Erythroblast (primary cell): ENCODE measurements at regions not wholly inside any gene's neighbourhood (a gene's known extent, or its start where the extent isn't known, plus 50 kb on each side); places are given as distances from the start of the nearest gene placed in this dataset.

Source experiments
- GATA1 ChIP-seq: IDR thresholded peaks from 2 replicates; pipeline ENCODE4 v1.6.1; 2011; ENCODE audit warnings: low read depth, mild to moderate bottlenecking, control low read depth, low read length, moderate library complexity
- POLR2A ChIP-seq: IDR thresholded peaks from 2 replicates; pipeline ENCODE4 v1.6.1; 2011; ENCODE audit warnings: mild to moderate bottlenecking, low read length

- TF ChIP-seq POLR2A (no peak), GATA1 (no peak)
These were observed 76.5 kb upstream of the TNRC6C start for GRCh38 chr17:77882040-77882439.
